ENCODE measurements at regions not wholly inside any gene's neighbourhood (a gene's known extent, or its start where the extent isn't known, plus 50 kb on each side); places are given as distances from the start of the nearest gene placed in this dataset.

DNA sequence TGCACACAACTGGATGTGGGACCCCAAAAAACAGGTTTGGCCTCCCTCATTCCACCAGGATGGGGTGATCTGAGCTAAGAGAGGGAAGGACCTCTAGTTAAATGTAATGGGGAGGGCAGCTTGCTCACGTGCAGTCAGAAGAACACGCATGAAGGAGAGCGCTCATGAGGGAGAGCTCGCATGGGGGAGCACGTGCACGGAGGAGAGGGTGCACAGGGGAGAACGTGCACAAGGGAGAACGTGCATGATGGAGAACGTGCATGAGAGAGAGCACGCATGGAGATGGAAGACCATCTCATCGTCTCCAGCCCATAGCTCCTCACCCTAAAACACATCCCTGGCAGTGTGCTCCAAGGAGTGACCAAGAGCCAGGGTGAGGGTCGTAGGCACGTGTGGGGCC lies 141.2 kb downstream of the RBFOX3 start:
- Histone ChIP-seq H3K79me2 (replicated peaks; ENCODE audit: insufficient read depth, low read length) (no peaks in the 10 kb centered on the region), H2AFZ (ENCODE audit: low read depth, low read length) (no peak overlapping the region), H4K20me1 (ENCODE audit: insufficient read depth) (no peaks in the 10 kb centered on the region), H3K9me2 (ENCODE audit: insufficient read depth, low read length) (no peaks in the 10 kb centered on the region), H3K9ac (ENCODE audit: low read length) (no peak overlapping the region), H3K36me3 (ENCODE audit: insufficient read depth, low read length) (no peaks in the 10 kb centered on the region), H3K9me3 (ENCODE audit: low read length) (no peaks in the 10 kb centered on the region), H3K4me3 (ENCODE audit: low read length) (no peak overlapping the region), H3K4me2 (ENCODE audit: low read length) (no peak overlapping the region), H3K27ac (ENCODE audit: low read length) (no peak overlapping the region), H3K27me3 (ENCODE audit: insufficient read depth, low read depth, low read length) (no peaks in the 10 kb centered on the region), H3F3A (ENCODE audit: insufficient read depth, low read length, poor library complexity, severe bottlenecking) (no peaks in the 10 kb centered on the region)
- TF ChIP-seq TAF1 (IDR thresholded peaks at IDR 0.05; ENCODE audit: low read depth) (no peak), SMC3 (conservative IDR thresholded peaks at IDR 0.05; ENCODE audit: poor library complexity) (no peak), EZH2 (IDR thresholded peaks at IDR 0.05; ENCODE audit: borderline replicate concordance, insufficient read depth, low read length, poor library complexity, severe bottlenecking) (no peak), POLR2AphosphoS5 (IDR thresholded peaks at IDR 0.05) (no peak), RAD21 (conservative IDR thresholded peaks at IDR 0.05) (no peak), EP300 (conservative IDR thresholded peaks at IDR 0.05; ENCODE audit: poor library complexity, severe bottlenecking) (no peak), CTCF (IDR thresholded peaks at IDR 0.05; ENCODE audit: poor library complexity, severe bottlenecking) (no peak), MXI1 (conservative IDR thresholded peaks at IDR 0.05; ENCODE audit: poor library complexity, severe bottlenecking) (no peak)
- TF ChIP-seq, protein P1, sequence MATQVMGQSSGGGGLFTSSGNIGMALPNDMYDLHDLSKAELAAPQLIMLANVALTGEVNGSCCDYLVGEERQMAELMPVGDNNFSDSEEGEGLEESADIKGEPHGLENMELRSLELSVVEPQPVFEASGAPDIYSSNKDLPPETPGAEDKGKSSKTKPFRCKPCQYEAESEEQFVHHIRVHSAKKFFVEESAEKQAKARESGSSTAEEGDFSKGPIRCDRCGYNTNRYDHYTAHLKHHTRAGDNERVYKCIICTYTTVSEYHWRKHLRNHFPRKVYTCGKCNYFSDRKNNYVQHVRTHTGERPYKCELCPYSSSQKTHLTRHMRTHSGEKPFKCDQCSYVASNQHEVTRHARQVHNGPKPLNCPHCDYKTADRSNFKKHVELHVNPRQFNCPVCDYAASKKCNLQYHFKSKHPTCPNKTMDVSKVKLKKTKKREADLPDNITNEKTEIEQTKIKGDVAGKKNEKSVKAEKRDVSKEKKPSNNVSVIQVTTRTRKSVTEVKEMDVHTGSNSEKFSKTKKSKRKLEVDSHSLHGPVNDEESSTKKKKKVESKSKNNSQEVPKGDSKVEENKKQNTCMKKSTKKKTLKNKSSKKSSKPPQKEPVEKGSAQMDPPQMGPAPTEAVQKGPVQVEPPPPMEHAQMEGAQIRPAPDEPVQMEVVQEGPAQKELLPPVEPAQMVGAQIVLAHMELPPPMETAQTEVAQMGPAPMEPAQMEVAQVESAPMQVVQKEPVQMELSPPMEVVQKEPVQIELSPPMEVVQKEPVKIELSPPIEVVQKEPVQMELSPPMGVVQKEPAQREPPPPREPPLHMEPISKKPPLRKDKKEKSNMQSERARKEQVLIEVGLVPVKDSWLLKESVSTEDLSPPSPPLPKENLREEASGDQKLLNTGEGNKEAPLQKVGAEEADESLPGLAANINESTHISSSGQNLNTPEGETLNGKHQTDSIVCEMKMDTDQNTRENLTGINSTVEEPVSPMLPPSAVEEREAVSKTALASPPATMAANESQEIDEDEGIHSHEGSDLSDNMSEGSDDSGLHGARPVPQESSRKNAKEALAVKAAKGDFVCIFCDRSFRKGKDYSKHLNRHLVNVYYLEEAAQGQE (IDR thresholded peaks at IDR 0.05; ENCODE audit: borderline replicate concordance): no peak

- TF ChIP-seq SMC3 (conservative IDR thresholded peaks at IDR 0.05; ENCODE audit: poor library complexity): no peak
- TF ChIP-seq EP300 (conservative IDR thresholded peaks at IDR 0.05; ENCODE audit: poor library complexity, severe bottlenecking): peak; percentile 92
- TF ChIP-seq MXI1 (conservative IDR thresholded peaks at IDR 0.05; ENCODE audit: poor library complexity, severe bottlenecking): no peak
- peak; percentile 81 for TF ChIP-seq POLR2AphosphoS5 (IDR thresholded peaks at IDR 0.05)
- TF ChIP-seq TAF1 (IDR thresholded peaks at IDR 0.05; ENCODE audit: low read depth): no peak
- TF ChIP-seq CTCF (IDR thresholded peaks at IDR 0.05; ENCODE audit: poor library complexity, severe bottlenecking): no peak
- TF ChIP-seq RAD21 (conservative IDR thresholded peaks at IDR 0.05): no peak
- TF ChIP-seq, protein P1 (IDR thresholded peaks at IDR 0.05; ENCODE audit: borderline replicate concordance): no peak
- no peak for TF ChIP-seq EZH2 (IDR thresholded peaks at IDR 0.05; ENCODE audit: borderline replicate concordance, insufficient read depth, low read length, poor library complexity, severe bottlenecking)
- no peak overlapping the region for H2AFZ ChIP-seq (ENCODE audit: low read depth, low read length)
- no peak overlapping the region for H3K27ac ChIP-seq (ENCODE audit: low read length)
- H3K79me2 ChIP-seq (replicated peaks; ENCODE audit: insufficient read depth, low read length): no peaks in the 10 kb centered on the region
- H3K9me3 ChIP-seq (ENCODE audit: low read length): no peaks in the 10 kb centered on the region
- no peak overlapping the region for H3K9ac ChIP-seq (ENCODE audit: low read length)
- H3K4me2 ChIP-seq (ENCODE audit: low read length): no peak overlapping the region
- no peaks in the 10 kb centered on the region for H3K9me2 ChIP-seq (ENCODE audit: insufficient read depth, low read length)
- no peaks in the 10 kb centered on the region for H3K27me3 ChIP-seq (ENCODE audit: insufficient read depth, low read depth, low read length)
- H4K20me1 ChIP-seq (ENCODE audit: insufficient read depth): no peaks in the 10 kb centered on the region
- H3F3A ChIP-seq (ENCODE audit: insufficient read depth, low read length, poor library complexity, severe bottlenecking): no peaks in the 10 kb centered on the region
- no peaks in the 10 kb centered on the region for H3K36me3 ChIP-seq (ENCODE audit: insufficient read depth, low read length)
- no peak overlapping the region for H3K4me3 ChIP-seq (ENCODE audit: low read length)
These were observed 142.5 kb downstream of the RBFOX3 start for GRCh38 chr17:79468183-79468944.

All from neural cell (in vitro differentiated cells).